ENCODE measurements at regions not wholly inside any gene's neighbourhood (a gene's known extent, or its start where the extent isn't known, plus 50 kb on each side); places are given as distances from the start of the nearest gene placed in this dataset.
A peak's percentile ranks its signal among the peaks of the same experiment; 100 is the strongest.

GRCh38 chrX:110881971-110882370 is 86.4 kb upstream of the CHRDL1 start:
- intact Hi-C loops (cut with DNase I), result no loop called here
- no peak for ATAC-seq (ENCODE audit: poor library complexity)
- DNase-seq, result no peak

DNA sequence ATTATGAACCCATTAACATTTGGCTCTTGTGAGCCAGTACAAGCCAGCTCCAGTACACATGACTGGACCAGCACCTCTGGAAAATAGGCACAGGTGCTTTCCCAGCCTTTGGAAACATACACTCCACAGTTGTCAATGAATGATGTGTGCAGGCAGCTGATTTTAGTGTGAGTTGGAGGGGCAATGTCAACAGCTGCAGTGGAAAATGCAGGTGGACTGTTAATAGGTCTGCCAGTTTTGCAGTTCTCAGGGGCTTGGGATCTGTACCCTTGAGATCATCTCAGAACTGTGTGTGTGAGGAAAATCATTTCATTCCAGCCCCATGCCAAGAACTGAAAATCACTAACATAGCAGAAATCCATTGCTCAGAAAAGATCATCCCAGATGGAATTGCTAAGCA is 81.7 kb upstream of the CHRDL1 start:
- DNase-seq (no peak), ATAC-seq (ENCODE audit: poor library complexity) (no peak)
- intact Hi-C loops (cut with DNase I), result no loop called here

DNA sequence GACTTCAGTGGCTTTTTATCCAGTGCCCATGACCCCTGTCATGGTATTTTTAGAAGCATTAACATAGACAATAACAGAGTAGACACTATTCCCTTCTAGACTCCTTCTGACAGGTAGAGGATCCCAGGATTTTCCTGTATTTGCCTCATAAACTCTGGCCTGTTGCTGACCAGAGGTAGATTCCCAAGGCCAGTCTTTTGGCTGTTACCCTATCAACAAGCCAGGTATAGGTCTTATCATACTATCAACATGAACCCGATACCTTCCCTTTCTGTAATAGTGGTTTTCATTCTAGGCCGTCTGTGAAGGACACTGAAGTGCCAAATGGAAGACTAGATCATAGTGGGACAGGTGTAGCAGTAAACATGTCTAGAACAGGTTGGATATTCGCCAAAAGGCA is 76.2 kb upstream of the CHRDL1 start:
- ATAC-seq (ENCODE audit: poor library complexity) (no peak), DNase-seq (no peak)
- intact Hi-C loops (cut with DNase I), result no loop called here

DNA sequence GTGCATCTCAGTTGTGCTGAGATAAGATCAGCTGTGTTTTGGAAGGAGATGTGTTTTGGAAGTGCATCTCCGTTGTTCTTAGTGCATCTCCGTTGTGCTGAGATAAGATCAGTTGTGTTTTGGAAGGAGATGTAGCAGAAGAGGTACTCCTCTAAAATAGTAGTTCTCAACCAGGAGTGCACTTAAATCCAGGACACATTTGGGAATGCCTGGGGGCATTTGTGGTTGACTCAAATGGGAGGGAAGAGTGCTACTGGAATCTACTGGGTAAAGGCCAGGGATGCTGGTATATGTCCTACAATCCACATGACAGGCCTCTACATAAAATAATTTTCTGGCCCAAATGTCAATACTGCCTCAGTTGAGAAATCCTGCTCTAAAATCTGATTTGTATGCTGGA is 70.8 kb upstream of the CHRDL1 start:
- DNase-seq (no peak), ATAC-seq (ENCODE audit: poor library complexity) (no peak)
- intact Hi-C loops (cut with DNase I), result no loop called here

- ATAC-seq (ENCODE audit: poor library complexity) (no peak), DNase-seq (no peak)
- intact Hi-C loops (cut with DNase I), result no loop called here
Measured at GRCh38 chrX:110863883-110864282, 68.3 kb upstream of the CHRDL1 start.

GRCh38 chrX:110858565-110858964 is 62.9 kb upstream of the CHRDL1 start:
- intact Hi-C loops (cut with DNase I), result no loop called here
- ATAC-seq (ENCODE audit: poor library complexity) (no peak), DNase-seq (no peak)

DNA sequence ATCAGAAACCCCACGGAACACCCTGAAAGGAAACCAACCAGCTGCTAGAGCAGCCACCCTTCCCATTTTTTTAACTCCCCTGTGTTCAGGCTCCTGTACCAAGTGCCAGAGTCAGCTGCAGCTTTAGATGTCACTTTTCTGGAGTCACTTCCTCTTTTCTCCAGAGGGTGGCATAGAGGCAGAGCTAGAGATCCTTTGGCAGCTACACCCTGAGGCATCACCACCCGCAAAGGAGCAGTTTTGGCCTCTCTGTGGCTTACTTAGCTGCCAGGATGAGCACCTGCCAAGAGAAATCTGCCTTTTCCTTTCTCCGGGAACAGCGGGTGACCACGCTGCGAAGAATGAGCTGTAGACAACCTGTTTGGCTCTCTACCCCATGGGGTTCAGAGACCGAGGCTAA is 58.0 kb upstream of the CHRDL1 start:
- ATAC-seq (ENCODE audit: poor library complexity), result no peak
- no peak for DNase-seq
- intact Hi-C loops (cut with DNase I), result no loop called here

GRCh38 chrX:110852180-110852579 is 56.6 kb upstream of the CHRDL1 start:
- ATAC-seq (ENCODE audit: poor library complexity), result no peak
- no peak for DNase-seq
- intact Hi-C loops (cut with DNase I), result no loop called here

DNA sequence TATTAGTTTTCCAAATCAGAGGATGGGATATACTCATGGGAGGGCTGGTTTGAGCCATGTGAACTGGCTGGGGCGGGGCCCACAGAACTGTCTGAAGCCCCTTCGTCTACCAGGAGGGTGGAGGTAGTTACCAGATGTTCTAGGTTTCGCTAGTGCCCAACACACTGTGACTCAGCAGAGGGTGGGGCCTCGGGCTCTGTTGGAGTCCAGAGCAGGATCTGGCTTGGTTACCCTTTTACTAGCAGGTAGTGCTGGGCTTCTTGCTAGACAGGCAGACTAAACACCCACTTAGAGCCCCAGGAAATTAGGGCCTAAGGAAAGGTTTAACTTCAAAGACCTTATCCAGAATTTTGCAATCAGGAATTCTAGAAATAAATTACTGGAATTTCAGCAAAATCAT is 56.2 kb upstream of the CHRDL1 start:
- intact Hi-C loops (cut with DNase I), result no loop called here
- no peak for ATAC-seq (ENCODE audit: poor library complexity)
- DNase-seq, result no peak

DNA sequence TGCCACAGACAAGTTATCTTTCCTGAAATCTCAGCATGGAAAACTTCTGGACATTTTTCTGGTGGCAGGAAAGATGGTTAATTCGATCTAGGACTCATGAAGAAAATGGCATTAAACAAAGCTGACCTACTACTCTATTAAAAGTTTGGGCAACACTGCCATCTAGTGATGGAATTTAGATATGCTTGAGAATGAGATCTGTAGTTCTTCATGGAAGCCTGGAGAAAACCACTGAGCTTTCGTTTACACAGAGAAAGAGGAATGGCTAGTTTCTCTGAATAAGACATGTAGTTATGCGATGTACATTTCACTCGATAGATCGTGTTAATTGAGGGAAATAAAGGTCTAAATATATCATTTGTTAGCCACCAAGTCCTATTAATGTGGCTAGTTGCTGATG is 51.7 kb upstream of the CHRDL1 start:
- peak; percentile 60 for ATAC-seq (ENCODE audit: poor library complexity)
- intact Hi-C loops (cut with DNase I), result loop anchor here (5.0 kb wide), 1 partner anchor 395 kb away; no protein-coding TSS in a partner anchor
- no peak for DNase-seq

- DNase-seq (no peak), ATAC-seq (ENCODE audit: poor library complexity) (no peak)
Measured at GRCh38 chrX:110846071-110846470, 50.5 kb upstream of the CHRDL1 start.

More at GRCh38 chrX:110846071-110846470, 50.5 kb upstream of the CHRDL1 start:
- intact Hi-C loops (cut with DNase I), result loop anchor here (5.0 kb wide), 1 partner anchor 394 kb away; no protein-coding TSS in a partner anchor
